Myocyte (in vitro differentiated cells): ENCODE measurements at regions not wholly inside any gene's neighbourhood (a gene's known extent, or its start where the extent isn't known, plus 50 kb on each side); places are given as distances from the start of the nearest gene placed in this dataset.

Experiments
- DNase-seq: peaks from one replicate; pipeline ENCODE4 v3.0.0-alpha.2; 2012; ENCODE audit warnings: low read depth

- no peak for DNase-seq
Observed at GRCh38 chr16:86210403-86211193, 299.7 kb upstream of the FOXF1 start.

DNA sequence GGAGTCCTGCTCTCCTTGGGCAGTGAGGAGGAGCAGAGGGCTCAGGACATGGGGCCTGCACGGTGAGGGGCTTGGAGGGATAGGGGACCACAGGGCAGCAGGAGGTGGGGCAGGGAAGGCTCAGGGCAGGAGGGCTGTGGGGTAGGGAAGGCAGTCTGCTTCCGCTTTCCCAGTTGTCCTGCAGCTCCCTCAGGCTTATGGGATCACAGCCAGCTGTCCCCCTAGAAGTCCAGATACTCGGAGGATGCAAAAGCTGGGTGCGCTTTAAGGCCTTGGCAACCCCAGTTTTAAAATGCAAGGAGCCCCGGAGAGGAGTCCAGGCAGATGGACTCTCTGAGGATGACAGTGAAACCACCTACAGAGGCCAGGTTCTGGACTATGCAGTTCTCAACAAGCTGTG lies 299.1 kb upstream of the FOXF1 start:
- DNase-seq: no peak

- no peak for DNase-seq
Observed at GRCh38 chr16:86211800-86212199, 298.5 kb upstream of the FOXF1 start.

DNA sequence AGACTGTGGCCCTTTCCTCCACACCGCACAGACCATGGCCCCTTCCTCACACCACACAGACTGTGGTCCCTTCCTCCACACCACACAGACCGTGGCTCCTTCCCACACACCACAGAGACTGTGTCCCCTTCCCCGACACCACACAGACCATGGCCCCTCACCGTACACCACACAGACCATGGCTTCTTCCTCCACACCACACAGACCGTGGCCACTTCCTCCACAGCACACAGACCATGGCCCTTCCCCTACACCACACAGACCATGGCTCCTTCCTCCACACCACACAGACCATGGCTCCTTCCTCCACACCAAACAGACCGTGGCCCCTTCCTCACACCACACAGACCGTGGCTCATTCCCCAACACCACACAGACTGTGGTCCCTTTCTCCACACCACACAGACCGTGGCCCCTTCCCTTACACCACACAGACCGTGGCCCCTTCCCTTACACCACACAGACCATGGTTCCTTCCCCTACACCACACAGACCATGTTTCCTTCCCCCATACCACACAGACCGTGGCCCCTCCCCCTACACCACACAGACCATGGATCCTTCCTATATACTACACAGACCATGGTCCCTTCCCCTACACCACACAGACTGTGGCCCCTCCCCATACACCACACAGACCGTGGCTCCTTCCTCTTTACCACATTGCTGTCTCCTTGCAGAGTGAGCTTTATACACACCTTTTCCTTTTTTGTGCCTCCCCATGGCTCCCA lies 297.5 kb upstream of the FOXF1 start:
- DNase-seq: no peak

- no peak for DNase-seq
Observed at GRCh38 chr16:86213437-86214205, 296.7 kb upstream of the FOXF1 start.

GRCh38 chr16:86214326-86215232 lies 295.7 kb upstream of the FOXF1 start:
- DNase-seq: no peak

- DNase-seq: no peak
Observed at GRCh38 chr16:86215233-86215978, 294.9 kb upstream of the FOXF1 start.

GRCh38 chr16:86215979-86216585 lies 294.2 kb upstream of the FOXF1 start:
- DNase-seq: no peak

DNA sequence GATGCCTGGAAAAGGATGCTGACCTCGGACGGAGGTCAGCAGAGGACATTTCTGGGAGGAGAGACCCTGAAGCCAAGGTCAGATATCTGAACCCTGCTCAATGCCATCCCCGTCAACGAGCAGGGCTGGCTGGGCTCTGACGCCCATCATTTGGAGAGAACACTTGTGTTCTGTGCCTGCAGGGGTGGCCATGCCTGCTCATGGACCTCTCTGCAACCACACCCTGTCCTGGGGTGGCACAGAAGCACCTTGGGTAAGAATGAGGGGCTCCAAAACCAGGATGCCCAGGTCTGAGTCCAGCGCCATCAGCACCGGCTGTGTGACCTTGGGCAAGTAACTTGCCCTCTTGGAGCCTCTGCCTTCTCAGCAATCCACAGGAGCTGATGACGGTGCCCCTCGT lies 293.7 kb upstream of the FOXF1 start:
- DNase-seq: no peak

DNA sequence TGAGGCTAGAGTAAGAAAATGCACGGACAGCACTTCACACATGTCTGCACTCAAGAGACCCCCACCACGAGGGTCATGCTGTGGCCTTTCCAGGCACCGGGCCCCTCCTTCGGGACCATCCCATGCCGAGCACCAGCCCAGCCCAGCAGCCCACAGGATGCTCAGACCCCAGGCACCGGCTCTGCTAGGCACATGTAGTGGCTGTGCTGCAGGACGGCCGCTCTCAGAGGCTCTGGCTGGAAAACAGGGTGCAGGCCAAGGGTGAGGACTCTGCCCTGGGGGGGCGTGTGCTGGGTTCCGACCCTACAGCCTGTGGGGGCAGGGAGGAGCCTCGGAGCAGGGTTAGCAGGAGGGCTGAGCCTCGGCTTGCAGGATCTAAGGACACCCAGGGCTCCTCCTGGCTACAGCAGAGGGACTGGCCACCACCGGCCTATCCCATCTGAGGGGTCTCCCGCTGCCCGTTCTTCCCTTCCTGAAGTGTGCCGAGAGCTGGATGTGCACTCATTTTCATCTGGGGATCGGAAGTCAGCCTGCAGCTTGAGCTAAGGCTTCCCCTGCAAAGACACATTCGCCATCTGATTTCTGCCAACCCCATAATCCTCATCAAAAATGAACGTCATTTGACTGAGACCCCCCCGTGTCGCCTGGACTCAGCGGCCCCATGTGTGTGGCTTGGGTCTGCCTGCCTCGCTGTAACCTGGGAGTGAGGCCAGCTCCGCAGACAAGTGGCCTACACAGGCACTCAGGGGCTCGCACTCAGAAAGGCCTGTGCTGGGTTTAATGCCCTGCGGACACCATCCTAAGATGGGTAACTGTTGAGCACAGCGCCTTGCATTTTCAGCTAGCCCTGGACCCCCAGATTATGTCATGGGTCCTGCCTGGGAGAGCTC lies 293.1 kb upstream of the FOXF1 start:
- DNase-seq: no peak

- DNase-seq: no peak
Observed at GRCh38 chr16:86217891-86218270, 292.4 kb upstream of the FOXF1 start.

- no peak for DNase-seq
Observed at GRCh38 chr16:86218479-86219170, 291.7 kb upstream of the FOXF1 start.

DNA sequence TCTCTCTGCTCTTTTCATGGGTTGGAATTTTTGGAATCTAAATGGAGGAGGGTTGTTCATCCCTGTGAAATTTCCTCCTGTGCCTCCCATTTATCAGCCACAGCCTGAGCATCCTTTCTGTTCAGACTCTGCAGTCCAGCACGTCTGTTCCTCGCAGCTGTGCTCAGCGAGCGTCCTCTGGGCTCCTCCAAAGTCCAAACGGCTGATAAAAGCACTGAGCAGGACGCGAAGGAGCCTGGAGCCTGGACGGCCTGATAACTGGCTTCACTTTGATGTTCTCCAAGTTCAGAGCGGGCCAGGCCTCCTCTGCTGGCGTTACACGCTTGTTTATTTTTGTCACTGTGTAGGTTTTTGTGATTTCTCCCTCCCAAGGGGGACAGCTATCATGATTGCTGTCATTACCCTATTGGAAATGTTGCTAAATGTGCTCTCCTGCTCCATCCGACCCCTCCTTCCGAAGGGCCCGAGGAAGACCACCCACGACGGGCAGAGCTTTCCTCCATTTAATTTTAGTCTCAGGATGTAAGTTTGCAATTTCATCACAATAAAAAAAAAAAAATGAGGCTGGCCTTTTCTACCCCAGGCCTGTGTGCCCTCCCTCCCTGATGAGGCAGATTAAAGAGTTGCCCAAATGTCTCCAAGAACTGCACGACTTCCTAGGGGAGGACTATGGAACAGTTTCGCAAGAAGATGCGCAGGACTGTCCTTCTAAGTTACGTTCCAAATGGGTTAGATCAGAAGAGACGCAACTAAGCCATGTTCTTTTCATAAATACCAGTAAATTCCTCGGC lies 290.5 kb upstream of the FOXF1 start:
- no peak for DNase-seq

- no peak for DNase-seq
Observed at GRCh38 chr16:86220561-86220960, 289.8 kb upstream of the FOXF1 start.

DNA sequence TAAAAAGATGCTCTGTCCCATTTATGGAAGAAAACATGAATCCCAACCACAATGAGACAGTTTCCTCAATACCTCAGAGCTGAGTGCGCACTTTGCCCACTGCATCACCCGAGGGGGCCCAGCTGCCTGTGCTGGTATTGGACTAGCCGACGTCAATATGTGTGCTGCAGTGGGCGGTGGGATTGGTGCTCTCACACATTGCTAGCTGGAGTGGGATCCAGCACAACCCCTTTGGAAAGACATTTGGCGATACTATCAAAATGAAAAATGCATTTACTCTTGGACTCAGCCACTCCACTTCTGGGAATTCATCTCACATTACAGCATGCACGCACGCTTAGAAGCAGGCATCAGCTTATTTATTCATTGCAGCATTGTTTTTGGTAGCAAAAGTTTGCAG lies 289.2 kb upstream of the FOXF1 start:
- DNase-seq: no peak

DNA sequence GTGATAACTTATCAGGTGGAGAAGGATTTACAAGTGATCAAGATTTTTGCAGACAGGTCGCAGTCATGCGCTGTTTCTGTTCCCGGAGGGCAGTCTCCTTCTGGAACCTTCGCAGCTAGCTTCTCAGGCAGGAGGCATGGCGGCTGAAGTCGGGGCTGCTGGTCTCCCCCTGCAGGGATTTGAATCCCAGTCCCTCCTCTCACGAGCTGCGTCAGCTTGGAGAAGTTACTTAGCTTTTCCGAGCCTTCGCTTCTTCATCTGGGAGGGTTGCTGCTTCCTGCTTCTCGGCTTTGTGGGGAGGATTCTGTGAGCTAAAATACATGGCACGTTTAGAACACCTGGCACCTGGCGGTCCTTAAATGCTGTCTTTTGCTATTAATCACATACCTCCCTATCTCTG lies 287.8 kb upstream of the FOXF1 start:
- no peak for DNase-seq

DNA sequence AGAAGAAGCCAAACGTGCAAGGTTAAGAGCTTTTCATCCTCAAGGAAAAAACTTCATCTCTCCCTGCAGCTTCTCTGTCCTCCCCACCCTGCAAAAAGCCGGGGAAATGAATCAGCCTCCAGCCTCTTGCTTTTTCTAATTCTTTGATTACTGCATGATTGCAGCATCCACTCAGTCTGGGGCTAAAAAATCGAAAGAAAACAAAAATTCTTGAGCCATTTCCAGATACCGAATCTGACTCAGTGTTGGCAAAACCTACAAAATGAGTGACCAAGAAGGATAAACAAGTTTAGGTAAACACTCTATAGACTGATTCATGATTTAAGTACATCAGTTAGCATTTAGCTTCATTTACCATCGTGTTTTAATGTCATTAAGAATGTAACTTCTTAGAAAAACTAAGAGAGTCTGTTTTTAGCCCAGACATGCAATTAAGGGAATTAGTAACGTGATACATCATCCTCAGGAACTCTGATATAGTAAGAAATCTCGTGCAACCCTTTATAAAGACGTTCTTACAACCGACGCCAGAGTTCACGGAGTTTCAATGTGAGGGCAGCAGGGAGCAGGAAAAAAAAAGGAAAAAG lies 287.3 kb upstream of the FOXF1 start:
- DNase-seq: no peak
